Retinal pigment epithelial cell (primary cell): ENCODE measurements at regions not wholly inside any gene's neighbourhood (a gene's known extent, or its start where the extent isn't known, plus 50 kb on each side); places are given as distances from the start of the nearest gene placed in this dataset.

ENCODE experiments used
- DNase-seq: peaks from one replicate; pipeline ENCODE4 v3.0.0-alpha.2; 2010; ENCODE audit warnings: low read depth
- H3K4me3 ChIP-seq: 2 replicates; pipeline ENCODE4 v1.5.1; 2011; ENCODE audit warnings: mild to moderate bottlenecking, low read length, control low read depth, moderate library complexity
- TF ChIP-seq, protein P1 (sequence below): conservative IDR thresholded peaks from 2 replicates; pipeline ENCODE4 v1.5.1; 2011; ENCODE audit warnings: low read depth, low read length, control low read depth, inconsistent platforms

DNA sequence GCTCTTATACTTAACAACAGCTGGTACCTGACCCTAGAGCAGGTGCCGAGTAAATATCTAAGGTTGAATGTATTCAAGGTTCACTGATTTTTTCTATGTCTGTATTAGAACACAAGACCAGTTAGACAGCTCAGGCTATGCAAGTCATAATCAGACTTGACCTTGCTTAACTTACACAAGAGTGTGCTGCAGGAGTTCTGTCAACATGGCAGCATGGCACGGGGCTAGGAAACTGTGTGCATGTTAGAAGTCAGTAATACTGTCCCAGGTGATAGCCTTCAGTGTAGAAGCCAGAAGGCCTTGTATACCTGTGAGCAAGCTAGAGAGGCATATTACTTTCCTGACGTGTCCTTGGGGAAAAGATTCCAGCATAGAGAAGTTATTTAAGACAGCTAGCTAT, 253.1 kb downstream of the FAT3 start:
- H3K4me3 ChIP-seq = no peak overlapping the region
- TF ChIP-seq, protein P1, sequence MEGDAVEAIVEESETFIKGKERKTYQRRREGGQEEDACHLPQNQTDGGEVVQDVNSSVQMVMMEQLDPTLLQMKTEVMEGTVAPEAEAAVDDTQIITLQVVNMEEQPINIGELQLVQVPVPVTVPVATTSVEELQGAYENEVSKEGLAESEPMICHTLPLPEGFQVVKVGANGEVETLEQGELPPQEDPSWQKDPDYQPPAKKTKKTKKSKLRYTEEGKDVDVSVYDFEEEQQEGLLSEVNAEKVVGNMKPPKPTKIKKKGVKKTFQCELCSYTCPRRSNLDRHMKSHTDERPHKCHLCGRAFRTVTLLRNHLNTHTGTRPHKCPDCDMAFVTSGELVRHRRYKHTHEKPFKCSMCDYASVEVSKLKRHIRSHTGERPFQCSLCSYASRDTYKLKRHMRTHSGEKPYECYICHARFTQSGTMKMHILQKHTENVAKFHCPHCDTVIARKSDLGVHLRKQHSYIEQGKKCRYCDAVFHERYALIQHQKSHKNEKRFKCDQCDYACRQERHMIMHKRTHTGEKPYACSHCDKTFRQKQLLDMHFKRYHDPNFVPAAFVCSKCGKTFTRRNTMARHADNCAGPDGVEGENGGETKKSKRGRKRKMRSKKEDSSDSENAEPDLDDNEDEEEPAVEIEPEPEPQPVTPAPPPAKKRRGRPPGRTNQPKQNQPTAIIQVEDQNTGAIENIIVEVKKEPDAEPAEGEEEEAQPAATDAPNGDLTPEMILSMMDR = no peak
- no peak for DNase-seq

DNA sequence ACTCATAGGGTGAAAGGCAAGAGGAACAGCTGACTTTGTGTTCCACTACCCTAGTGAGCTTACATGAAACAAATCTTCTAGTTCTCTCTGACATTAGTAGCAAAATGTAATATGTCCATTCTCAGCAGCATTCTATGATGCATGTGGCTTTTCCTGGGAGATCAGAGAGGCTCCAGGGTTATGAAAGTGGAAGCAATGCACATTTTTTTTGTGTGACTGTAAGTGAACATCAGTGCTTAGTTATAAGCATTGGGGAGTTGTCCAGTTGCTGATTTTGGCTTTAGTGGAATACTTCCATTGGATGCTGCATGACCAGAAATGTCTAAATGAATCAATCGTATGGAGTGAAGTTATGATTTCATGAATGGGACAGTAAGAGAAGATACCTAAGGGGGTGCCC, 255.9 kb downstream of the FAT3 start:
- TF ChIP-seq, protein P1 = no peak
- no peak for DNase-seq
- H3K4me3 ChIP-seq = no peak overlapping the region

GRCh38 chr11:92482492-92483060, 258.0 kb downstream of the FAT3 start:
- DNase-seq = no peak
- TF ChIP-seq, protein P1 = no peak
- no peak overlapping the region for H3K4me3 ChIP-seq

DNA sequence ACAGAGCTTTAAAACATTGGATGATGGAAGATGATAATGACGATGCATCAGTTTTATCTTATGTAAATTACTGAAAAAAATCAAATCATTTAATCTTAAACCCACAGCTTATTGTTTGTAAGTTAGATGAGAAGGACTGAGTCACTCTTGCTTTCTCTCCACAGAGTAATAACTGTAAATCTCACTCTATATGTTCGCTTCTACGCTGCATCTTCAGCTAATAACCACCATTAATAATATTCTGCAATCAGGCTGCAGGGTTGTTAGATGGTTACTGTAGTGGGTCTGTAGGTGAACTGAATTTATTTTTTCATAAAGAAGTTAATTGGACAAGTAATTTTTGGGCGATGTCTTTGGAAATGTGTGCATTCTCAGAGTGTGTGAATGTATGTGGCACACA, 260.0 kb downstream of the FAT3 start:
- TF ChIP-seq, protein P1 = no peak
- H3K4me3 ChIP-seq = no peak overlapping the region
- no peak for DNase-seq

- TF ChIP-seq, protein P1 = no peak
- no peak overlapping the region for H3K4me3 ChIP-seq
- no peak for DNase-seq
Measured at GRCh38 chr11:92489826-92490399, 265.3 kb downstream of the FAT3 start.

- H3K4me3 ChIP-seq = no peak overlapping the region
- DNase-seq = no peak
- TF ChIP-seq, protein P1 = no peak
Measured at GRCh38 chr11:92492372-92492771, 267.8 kb downstream of the FAT3 start.

DNA sequence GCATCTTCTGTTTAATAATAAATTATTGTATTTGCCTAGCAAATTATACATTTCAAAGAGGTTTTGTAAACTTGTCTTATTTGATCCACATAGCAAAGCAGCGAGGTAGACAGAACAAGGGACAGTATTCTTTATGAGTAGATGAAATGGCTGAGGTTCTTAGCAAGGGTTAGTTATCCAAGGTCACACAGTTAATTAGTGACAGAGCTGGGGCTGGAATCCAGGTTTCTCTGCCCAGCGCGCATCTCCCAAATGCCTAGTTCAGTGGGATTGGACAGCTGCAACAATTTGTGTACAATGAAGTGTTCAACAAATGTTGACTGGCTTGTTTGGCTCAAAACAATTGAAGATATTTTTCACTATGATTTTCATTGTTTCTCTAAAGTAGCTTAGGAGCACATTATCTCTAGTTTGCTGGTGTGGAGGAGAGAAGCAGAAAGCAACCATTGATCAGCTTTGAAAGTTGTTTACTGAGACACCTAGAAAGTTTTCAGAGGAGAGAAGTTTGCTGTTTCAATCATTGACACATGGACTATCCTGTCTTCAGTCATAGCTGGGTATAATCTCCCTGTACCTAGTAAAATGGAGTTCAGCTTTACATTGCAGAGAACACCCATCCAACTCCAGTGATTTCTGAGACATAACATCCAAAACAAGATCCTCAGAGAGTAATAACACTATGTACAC, 270.6 kb downstream of the FAT3 start:
- DNase-seq = no peak
- TF ChIP-seq, protein P1 = no peak
- no peak overlapping the region for H3K4me3 ChIP-seq
